Inflammatory macrophage treated with lipopolysaccharide for 1 hour (primary cell): ENCODE measurements at regions not wholly inside any gene's neighbourhood (a gene's known extent, or its start where the extent isn't known, plus 50 kb on each side); places are given as distances from the start of the nearest gene placed in this dataset.
"Not testable (repeated sequence)": the region's sequence is repeated elsewhere in the genome, so short reads cannot be mapped to it uniquely, and the experiment has no call there.

Experiments
- DNase-seq, 2 donors: peaks; one replicate each; pipeline ENCODE4 v3.0.0-alpha.2; 2020 to 2022

GRCh38 chr11:134942681-134943080 lies 530.6 kb upstream of the B3GAT1 start:
- no peak for DNase-seq

- DNase-seq, result not testable (repeated sequence)
Observed at GRCh38 chr11:134941936-134942600, 530.0 kb upstream of the B3GAT1 start.

GRCh38 chr11:134941326-134941725 lies 529.3 kb upstream of the B3GAT1 start:
- no peak for DNase-seq

- DNase-seq, result no peak
Observed at GRCh38 chr11:134940441-134941126, 528.5 kb upstream of the B3GAT1 start.

GRCh38 chr11:134939905-134940304 lies 527.9 kb upstream of the B3GAT1 start:
- DNase-seq, result peak in 1 of 2 donors; percentile 8

GRCh38 chr11:134939031-134939430 lies 527.0 kb upstream of the B3GAT1 start:
- DNase-seq, result no peak

GRCh38 chr11:134938212-134938611 lies 526.2 kb upstream of the B3GAT1 start:
- DNase-seq, result no peak

- not testable (repeated sequence) for DNase-seq
Observed at GRCh38 chr11:134937193-134937592, 525.2 kb upstream of the B3GAT1 start.

- DNase-seq, result no peak
Observed at GRCh38 chr11:134932761-134933160, 520.7 kb upstream of the B3GAT1 start.

GRCh38 chr11:134925432-134925831 lies 513.4 kb upstream of the B3GAT1 start:
- no peak for DNase-seq

- DNase-seq, result no peak
Observed at GRCh38 chr11:134923441-134923840, 511.4 kb upstream of the B3GAT1 start.

- DNase-seq, result no peak
Observed at GRCh38 chr11:134921938-134922337, 509.9 kb upstream of the B3GAT1 start.

GRCh38 chr11:134920851-134921608 lies 509.0 kb upstream of the B3GAT1 start:
- DNase-seq, result no peak

GRCh38 chr11:134916421-134917213 lies 504.6 kb upstream of the B3GAT1 start:
- no peak for DNase-seq

- no peak for DNase-seq
Observed at GRCh38 chr11:134915881-134916280, 503.8 kb upstream of the B3GAT1 start.

- no peak for DNase-seq
Observed at GRCh38 chr11:134915212-134915611, 503.2 kb upstream of the B3GAT1 start.

- DNase-seq, result no peak
Observed at GRCh38 chr11:134913999-134914590, 502.1 kb upstream of the B3GAT1 start.

GRCh38 chr11:134913391-134913790 lies 501.3 kb upstream of the B3GAT1 start:
- DNase-seq, result no peak

- no peak for DNase-seq
Observed at GRCh38 chr11:134911514-134912180, 499.6 kb upstream of the B3GAT1 start.

GRCh38 chr11:134908583-134908982 lies 496.5 kb upstream of the B3GAT1 start:
- no peak for DNase-seq

- DNase-seq, result no peak
Observed at GRCh38 chr11:134907636-134908035, 495.6 kb upstream of the B3GAT1 start.

- DNase-seq, result no peak
Observed at GRCh38 chr11:134906356-134906955, 494.4 kb upstream of the B3GAT1 start.
